GM12872 (cell line): ENCODE measurements at regions not wholly inside any gene's neighbourhood (a gene's known extent, or its start where the extent isn't known, plus 50 kb on each side); places are given as distances from the start of the nearest gene placed in this dataset.

ENCODE experiments used
- CTCF ChIP-seq: IDR thresholded peaks from 3 replicates; pipeline ENCODE4 v1.5.1; 2011; ENCODE audit warnings: low read depth, mild to moderate bottlenecking, low read length, moderate library complexity; ENCODE audit not compliant: insufficient read depth

GRCh38 chr16:85512808-85513115 is 100.4 kb upstream of the GSE1 start:
- no peak for TF ChIP-seq CTCF

- no peak for TF ChIP-seq CTCF
Measured at GRCh38 chr16:85513180-85513579, 99.9 kb upstream of the GSE1 start.

GRCh38 chr16:85513649-85514048 is 99.5 kb upstream of the GSE1 start:
- no peak for TF ChIP-seq CTCF

- no peak for TF ChIP-seq CTCF
Measured at GRCh38 chr16:85514295-85514597, 98.9 kb upstream of the GSE1 start.

- TF ChIP-seq CTCF, result no peak
Measured at GRCh38 chr16:85514598-85515318, 98.4 kb upstream of the GSE1 start.

- TF ChIP-seq CTCF, result no peak
Measured at GRCh38 chr16:85515319-85515745, 97.8 kb upstream of the GSE1 start.

GRCh38 chr16:85515830-85516397 is 97.2 kb upstream of the GSE1 start:
- TF ChIP-seq CTCF, result no peak
